ENCODE measurements at regions not wholly inside any gene's neighbourhood (a gene's known extent, or its start where the extent isn't known, plus 50 kb on each side); places are given as distances from the start of the nearest gene placed in this dataset.

GRCh38 chr7:81181066-81181465 is 262.2 kb upstream of the SEMA3C start:
- TF ChIP-seq CTCF (IDR thresholded peaks at IDR 0.05) (no peak), EZH2 (IDR thresholded peaks at IDR 0.05; ENCODE audit: borderline replicate concordance, insufficient read depth, low read depth, low read length, poor library complexity, severe bottlenecking) (no peak)

Data from B cell (primary cell).